D721Med (cell line): ENCODE measurements at regions not wholly inside any gene's neighbourhood (a gene's known extent, or its start where the extent isn't known, plus 50 kb on each side); places are given as distances from the start of the nearest gene placed in this dataset.

Experiments
- DNase-seq: peaks from one replicate; pipeline ENCODE4 v3.0.0; 2011; ENCODE audit warnings: low spot score; ENCODE audit not compliant: insufficient read length
- FAIRE-seq: peaks from 2 replicates; lab custom pipeline; 2011; peaks lifted over from hg19 to GRCh38; lab: Jason Lieb, UNC
- TF ChIP-seq, protein P1 (sequence below): IDR thresholded peaks from 2 replicates; pipeline ENCODE4 v1.5.1; 2012; ENCODE audit warnings: mild to moderate bottlenecking, control low read depth; ENCODE audit not compliant: insufficient read depth; ENCODE audit errors: missing control alignments

DNA sequence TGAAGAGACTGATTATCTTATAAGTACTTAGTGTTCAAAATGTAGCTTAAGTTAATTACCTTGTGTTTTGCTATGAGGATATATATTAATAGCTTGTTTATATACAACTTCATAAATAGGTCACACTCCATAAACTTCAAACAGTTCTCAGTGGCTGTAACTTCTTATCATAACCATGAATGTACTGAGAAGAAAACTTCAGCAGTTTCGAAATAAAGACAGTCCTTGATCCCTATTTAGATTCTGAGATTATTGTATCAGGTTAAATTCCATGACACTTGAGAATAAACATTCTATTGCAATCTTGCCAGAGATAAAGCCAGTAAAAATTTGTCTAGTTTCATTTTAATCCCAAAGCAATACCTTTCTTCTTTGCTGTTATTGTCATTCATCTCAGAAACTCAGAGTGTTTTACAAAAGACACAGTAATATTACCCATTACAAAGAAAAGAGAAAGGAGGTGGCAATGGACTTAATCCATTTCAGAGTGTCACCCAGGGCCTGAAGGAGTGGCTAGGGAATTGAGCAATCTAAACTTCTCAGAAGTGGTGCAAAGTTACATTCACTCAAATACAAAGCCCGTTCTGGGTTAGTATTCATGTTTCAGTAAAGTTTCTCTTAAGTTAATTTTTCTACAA is 403.6 kb downstream of the SEMA3D start:
- no peak for DNase-seq
- TF ChIP-seq, protein P1, sequence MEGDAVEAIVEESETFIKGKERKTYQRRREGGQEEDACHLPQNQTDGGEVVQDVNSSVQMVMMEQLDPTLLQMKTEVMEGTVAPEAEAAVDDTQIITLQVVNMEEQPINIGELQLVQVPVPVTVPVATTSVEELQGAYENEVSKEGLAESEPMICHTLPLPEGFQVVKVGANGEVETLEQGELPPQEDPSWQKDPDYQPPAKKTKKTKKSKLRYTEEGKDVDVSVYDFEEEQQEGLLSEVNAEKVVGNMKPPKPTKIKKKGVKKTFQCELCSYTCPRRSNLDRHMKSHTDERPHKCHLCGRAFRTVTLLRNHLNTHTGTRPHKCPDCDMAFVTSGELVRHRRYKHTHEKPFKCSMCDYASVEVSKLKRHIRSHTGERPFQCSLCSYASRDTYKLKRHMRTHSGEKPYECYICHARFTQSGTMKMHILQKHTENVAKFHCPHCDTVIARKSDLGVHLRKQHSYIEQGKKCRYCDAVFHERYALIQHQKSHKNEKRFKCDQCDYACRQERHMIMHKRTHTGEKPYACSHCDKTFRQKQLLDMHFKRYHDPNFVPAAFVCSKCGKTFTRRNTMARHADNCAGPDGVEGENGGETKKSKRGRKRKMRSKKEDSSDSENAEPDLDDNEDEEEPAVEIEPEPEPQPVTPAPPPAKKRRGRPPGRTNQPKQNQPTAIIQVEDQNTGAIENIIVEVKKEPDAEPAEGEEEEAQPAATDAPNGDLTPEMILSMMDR = no peak
- FAIRE-seq = no peak

DNA sequence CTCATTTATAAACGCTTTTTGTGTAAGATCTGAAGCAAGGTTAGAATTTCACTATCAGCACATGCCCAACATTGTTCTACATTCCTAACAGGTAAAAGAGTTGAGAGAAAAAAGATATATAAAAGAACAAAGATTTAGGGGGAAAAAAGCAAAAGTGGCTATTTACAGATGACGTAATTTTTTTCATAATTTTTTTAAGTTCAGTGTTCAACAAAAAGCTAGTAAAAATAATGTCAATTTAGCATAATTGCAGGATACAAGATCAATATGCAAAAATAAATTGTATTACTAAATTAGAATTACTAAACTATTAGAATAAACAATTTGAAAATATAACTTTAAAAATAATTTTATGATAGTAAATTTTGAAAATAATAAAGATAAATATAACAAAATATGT is 405.0 kb downstream of the SEMA3D start:
- DNase-seq = no peak
- no peak for FAIRE-seq
- TF ChIP-seq, protein P1 = no peak

DNA sequence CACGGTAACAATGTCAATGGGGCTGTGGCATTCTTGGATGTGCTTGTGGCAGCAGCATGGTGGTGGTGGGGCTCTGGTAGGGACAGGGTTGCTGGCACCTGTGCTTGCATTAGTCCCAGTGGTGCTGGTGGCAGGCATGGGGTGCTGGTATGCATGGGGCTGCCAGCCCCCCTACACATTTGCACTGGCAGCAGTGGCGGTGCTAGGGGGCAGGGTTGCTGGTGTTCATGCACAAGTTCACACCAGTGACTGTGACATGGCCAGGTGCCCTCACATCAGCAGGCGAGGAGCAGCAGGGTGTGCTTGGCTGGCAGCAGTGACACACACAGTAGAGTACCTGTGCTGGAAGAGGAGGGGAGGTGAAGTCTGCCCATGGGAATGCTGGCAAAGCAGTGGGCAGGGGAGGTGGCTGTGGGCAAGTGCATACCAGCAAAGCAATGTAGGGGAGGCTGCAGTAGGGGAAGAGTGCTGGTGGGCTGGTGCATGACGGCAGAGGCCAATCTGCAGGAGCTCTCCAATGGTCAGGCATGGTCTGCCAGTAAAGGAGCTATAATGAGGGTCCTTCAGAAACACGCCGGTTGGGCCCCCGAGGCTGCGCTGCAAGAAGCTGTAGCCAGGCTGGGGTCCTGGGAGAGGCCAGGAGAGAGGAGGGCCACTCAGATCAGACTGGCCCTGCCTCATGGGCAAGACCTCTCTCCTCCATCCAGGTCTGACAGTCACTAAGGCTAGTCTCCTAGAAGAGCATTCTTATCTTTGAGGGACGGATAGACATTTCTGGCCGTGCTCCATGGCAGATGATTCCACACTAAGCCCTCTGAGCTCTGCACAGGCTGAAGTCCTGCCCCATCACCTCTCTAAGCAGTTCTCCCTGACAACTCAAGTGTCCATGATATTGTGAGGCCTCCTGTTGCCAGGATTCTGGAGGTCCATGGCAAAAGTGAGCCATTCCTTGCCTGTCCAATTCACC is 406.4 kb downstream of the SEMA3D start:
- TF ChIP-seq, protein P1 = no peak
- DNase-seq = no peak
- no peak for FAIRE-seq

DNA sequence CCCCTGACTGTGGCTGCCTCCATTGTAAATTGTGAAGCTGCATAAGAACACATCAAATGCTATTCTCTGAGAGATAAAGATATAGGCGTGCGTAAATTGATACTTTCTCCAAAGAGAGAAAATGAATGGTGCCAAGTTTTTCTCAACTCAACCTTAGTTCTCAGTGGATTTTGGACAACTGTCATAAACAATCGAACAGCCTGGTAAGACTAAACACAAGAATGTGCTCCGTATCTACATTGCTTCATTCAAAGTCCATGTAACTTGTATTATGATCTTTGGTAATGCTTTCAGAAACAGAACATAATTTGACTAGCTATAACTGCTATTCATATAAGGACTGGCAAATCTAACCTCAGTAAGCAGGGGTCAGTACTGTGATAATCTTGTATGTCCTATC is 429.1 kb downstream of the SEMA3D start:
- no peak for FAIRE-seq
- TF ChIP-seq, protein P1 = no peak
- no peak for DNase-seq

DNA sequence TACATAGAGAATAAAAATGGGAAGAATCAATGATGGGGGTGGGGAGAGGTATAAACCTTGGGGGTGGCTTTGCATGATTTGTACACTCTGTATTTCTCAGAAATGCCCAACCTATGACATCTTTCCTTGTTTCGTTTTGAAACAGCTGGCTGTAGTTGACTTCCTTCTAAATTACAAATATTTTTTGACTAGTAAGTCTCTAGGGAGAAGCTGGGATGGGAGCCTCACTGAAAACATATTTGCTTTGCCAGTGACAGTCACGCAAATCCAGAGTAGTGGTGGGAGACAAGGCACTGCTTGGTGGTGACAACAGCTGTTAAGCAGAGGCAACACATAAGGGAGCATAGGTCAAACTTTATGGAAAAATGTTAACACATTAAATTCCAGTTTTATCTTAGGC is 440.5 kb downstream of the SEMA3D start:
- DNase-seq = no peak
- FAIRE-seq = no peak
- TF ChIP-seq, protein P1 = no peak

DNA sequence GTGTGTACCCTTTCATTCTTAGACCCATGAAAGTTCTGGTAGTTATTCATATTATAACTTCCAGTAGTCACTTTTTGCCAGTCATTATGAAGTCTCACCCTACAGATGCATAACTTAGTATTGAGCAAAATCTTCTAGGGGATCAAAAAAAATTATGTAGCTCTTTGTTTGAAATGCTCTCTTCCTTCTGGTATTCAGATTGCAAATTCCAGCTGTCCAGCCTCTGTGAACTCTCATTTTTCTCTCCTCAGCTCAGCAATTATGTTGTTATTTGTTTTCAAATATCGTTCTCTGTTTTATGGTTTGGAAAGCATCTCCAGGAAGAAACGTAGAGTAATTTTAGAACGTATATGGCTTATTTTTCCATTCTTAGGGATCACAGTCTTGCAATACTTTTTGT is 442.5 kb downstream of the SEMA3D start:
- DNase-seq (no peak), FAIRE-seq (no peak)
- TF ChIP-seq, protein P1 = no peak
